PC-3 (cell line): ENCODE measurements at regions not wholly inside any gene's neighbourhood (a gene's known extent, or its start where the extent isn't known, plus 50 kb on each side); places are given as distances from the start of the nearest gene placed in this dataset.

Source experiments
- ATAC-seq: fragments of 200-7000 bp; cut with Tn5 transposase; 2 replicates; pipeline ENCODE4 v1.9.1; 2020; ENCODE audit warnings: mild to moderate bottlenecking, moderate library complexity
- BruUV-seq: library from RNA; stranded (reverse); fragments of 400-500 nt; replicated peaks from 2 replicates; lab custom pipeline; 2021; lab: Mats Ljungman, UMichigan
- CTCF ChIA-PET: fragments of 300-600 bp; sonication (Branson Sonifier 250); formaldehyde crosslinking; loops from one replicate; lab custom pipeline; 2022; ENCODE audit warnings: antibody characterized with exemption; lab: Charles Lee
- POLR2A ChIA-PET: fragments of 300-600 bp; sonication (Branson Sonifier 250); formaldehyde crosslinking; loops from one replicate; lab custom pipeline; 2022; ENCODE audit warnings: antibody characterized with exemption; ENCODE audit not compliant: unreplicated experiment; lab: Charles Lee
- DNase-seq: peaks from one replicate; pipeline ENCODE4 v3.0.0-alpha.2; 2015
- H2AFZ ChIP-seq: fragments of 300-600 bp; sonication (generic); 2 replicates; pipeline ENCODE4 v1.6.0; 2016; ENCODE audit warnings: antibody characterized with exemption, low read length
- H3F3A ChIP-seq: fragments of 300-600 bp; sonication (generic); one replicate; pipeline ENCODE4 v1.6.0; 2017; ENCODE audit warnings: antibody characterized with exemption, low read length, control low read depth, mild to moderate bottlenecking; ENCODE audit not compliant: unreplicated experiment
- H3K27ac ChIP-seq: fragments of 300-600 bp; sonication (generic); 2 replicates; pipeline ENCODE4 v1.5.1; 2016; ENCODE audit warnings: mild to moderate bottlenecking, low read length
- H3K27me3 ChIP-seq: fragments of 300-600 bp; sonication (generic); 2 replicates; pipeline ENCODE4 v1.6.1; 2016; ENCODE audit warnings: low read length, mixed read lengths
- H3K36me3 ChIP-seq: fragments of 300-600 bp; sonication (generic); 2 replicates; pipeline ENCODE4 v1.6.1; 2016; ENCODE audit warnings: low read depth, mixed run types, low read length, mixed read lengths
- H3K4me1 ChIP-seq: fragments of 300-600 bp; sonication (generic); 2 replicates; pipeline ENCODE4 v1.5.1; 2016; ENCODE audit warnings: low read length; ENCODE audit not compliant: insufficient read depth
- H3K4me2 ChIP-seq: fragments of 300-600 bp; sonication (generic); 2 replicates; pipeline ENCODE4 v1.6.0; 2016; ENCODE audit warnings: low read length
- H3K4me3 ChIP-seq: fragments of 300-600 bp; sonication (generic); 2 replicates; pipeline ENCODE4 v1.5.1; 2016; ENCODE audit warnings: mild to moderate bottlenecking, low read length, mixed read lengths
- H3K79me2 ChIP-seq: fragments of 300-600 bp; sonication (generic); 2 replicates; pipeline ENCODE4 v1.6.1; 2017; ENCODE audit warnings: low read length, mixed read lengths
- H3K9ac ChIP-seq: fragments of 300-600 bp; sonication (generic); 2 replicates; pipeline ENCODE4 v1.6.0; 2016; ENCODE audit warnings: mild to moderate bottlenecking, low read length
- H3K9me2 ChIP-seq: fragments of 300-600 bp; sonication (generic); replicated peaks from 2 replicates; pipeline ENCODE4 v1.6.1; 2016; ENCODE audit warnings: mixed run types, low read length, mixed read lengths
- H3K9me3 ChIP-seq: fragments of 300-600 bp; sonication (generic); 2 replicates; pipeline ENCODE4 v1.6.1; 2016; ENCODE audit warnings: low read length, mixed read lengths
- H4K20me1 ChIP-seq: fragments of 300-600 bp; sonication (generic); 2 replicates; pipeline ENCODE4 v1.6.1; 2016; ENCODE audit warnings: low read length, mixed read lengths
- EZH2 ChIP-seq: fragments of 300-600 bp; sonication (generic); IDR thresholded peaks from one replicate; pipeline ENCODE4 v1.6.1; 2017; ENCODE audit warnings: antibody characterized with exemption, mild to moderate bottlenecking, low read length; ENCODE audit not compliant: unreplicated experiment
- EZH2phosphoT487 ChIP-seq: fragments of 300-600 bp; sonication (generic); IDR thresholded peaks from 2 replicates; pipeline ENCODE4 v1.6.1; 2018; ENCODE audit warnings: mild to moderate bottlenecking, antibody characterized with exemption, low read length, borderline replicate concordance
- intact Hi-C: fragments of 100-400 bp; cut with micrococcal nuclease; formaldehyde crosslinking; loops from 2 replicates; pipeline ENCODE4 v1.9.0; 2023
- TF ChIP-seq, protein P1 (sequence below): fragments of 300-600 bp; sonication (generic); conservative IDR thresholded peaks from 2 replicates; pipeline ENCODE4 v1.5.1; 2017; ENCODE audit warnings: antibody characterized with exemption, low read depth, mild to moderate bottlenecking, low read length

DNA sequence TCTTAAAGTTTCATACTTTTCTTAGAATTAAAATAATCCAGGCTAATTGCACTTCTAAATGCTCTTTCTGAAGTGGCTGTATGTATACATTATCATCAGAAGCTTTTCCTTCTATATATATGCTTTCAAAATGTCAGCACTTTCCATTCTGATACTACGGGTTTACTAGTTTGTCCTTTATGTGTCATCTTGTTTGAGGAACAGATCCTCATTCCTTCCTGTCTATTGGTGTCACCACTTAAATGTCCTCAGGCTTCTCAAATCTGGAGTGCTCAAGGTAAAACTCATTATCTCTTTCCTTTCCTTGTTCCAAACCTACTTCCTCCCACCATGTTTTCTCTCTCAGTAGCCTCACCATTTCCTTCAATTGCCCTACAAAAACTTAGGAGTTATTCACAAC is 236.3 kb downstream of the CSNK1G3 start:
- no peaks in the 10 kb centered on the region for H4K20me1 ChIP-seq
- H3K9me2 ChIP-seq: no peaks in the 10 kb centered on the region
- no peaks in the 10 kb centered on the region for H3K4me1 ChIP-seq
- H2AFZ ChIP-seq: no peak overlapping the region
- BruUV-seq: no TSS peak
- no peak for TF ChIP-seq EZH2
- TF ChIP-seq, protein P1, sequence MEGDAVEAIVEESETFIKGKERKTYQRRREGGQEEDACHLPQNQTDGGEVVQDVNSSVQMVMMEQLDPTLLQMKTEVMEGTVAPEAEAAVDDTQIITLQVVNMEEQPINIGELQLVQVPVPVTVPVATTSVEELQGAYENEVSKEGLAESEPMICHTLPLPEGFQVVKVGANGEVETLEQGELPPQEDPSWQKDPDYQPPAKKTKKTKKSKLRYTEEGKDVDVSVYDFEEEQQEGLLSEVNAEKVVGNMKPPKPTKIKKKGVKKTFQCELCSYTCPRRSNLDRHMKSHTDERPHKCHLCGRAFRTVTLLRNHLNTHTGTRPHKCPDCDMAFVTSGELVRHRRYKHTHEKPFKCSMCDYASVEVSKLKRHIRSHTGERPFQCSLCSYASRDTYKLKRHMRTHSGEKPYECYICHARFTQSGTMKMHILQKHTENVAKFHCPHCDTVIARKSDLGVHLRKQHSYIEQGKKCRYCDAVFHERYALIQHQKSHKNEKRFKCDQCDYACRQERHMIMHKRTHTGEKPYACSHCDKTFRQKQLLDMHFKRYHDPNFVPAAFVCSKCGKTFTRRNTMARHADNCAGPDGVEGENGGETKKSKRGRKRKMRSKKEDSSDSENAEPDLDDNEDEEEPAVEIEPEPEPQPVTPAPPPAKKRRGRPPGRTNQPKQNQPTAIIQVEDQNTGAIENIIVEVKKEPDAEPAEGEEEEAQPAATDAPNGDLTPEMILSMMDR: no peak
- no peak for TF ChIP-seq EZH2phosphoT487
- intact Hi-C loops: no loop called here
- POLR2A ChIA-PET: no interaction called here
- no peaks in the 10 kb centered on the region for H3F3A ChIP-seq
- ATAC-seq (no peak), DNase-seq (no peak)
- no peak overlapping the region for H3K9ac ChIP-seq
- no peaks in the 10 kb centered on the region for H3K36me3 ChIP-seq
- CTCF ChIA-PET: no interaction called here
- no peak overlapping the region for H3K4me3 ChIP-seq
- H3K27me3 ChIP-seq: no peaks in the 10 kb centered on the region
- H3K4me2 ChIP-seq: no peak overlapping the region
- no peak overlapping the region for H3K27ac ChIP-seq
- H3K9me3 ChIP-seq: no peaks in the 10 kb centered on the region
- no peaks in the 10 kb centered on the region for H3K79me2 ChIP-seq

DNA sequence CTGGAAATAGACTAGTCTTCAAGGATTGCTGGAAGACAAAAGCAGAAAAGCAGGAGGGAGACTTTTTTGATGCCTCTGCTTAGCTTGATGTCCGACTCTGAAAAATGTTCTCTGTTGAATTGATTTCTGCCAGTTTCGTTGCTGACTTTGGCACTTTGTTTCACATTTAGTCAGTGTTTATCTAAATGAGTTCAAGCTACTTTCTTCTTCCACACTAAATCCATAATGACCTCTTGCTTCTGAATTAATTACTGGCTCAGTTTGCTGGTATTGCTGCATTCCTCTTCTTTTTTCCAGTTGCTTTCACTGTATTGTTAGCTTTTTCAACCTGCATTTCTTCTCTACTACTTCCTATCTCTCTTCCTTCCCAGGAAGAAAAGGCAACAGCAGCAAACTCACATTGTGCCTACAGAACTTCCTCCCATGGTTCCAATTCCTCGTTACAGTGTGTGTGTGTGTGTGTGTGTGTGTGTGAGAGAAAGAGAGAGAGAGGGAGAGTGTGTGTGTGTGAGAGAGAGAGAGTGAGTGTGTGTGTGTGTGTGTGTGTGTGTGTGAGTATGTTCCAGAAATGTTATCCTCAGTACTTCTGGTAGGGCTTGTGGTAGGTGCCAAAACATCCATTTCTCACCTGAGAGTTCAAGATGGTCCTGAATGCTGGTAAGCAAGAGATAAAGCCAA is 234.8 kb downstream of the CSNK1G3 start:
- Histone ChIP-seq H3K9ac (no peak overlapping the region), H3K4me2 (no peak overlapping the region), H3K4me1 (no peaks in the 10 kb centered on the region), H3K27me3 (no peaks in the 10 kb centered on the region), H3K79me2 (no peaks in the 10 kb centered on the region), H3K9me2 (no peaks in the 10 kb centered on the region), H3F3A (no peaks in the 10 kb centered on the region), H3K9me3 (no peaks in the 10 kb centered on the region), H3K4me3 (no peak overlapping the region), H3K27ac (no peak overlapping the region), H3K36me3 (no peaks in the 10 kb centered on the region), H2AFZ (no peak overlapping the region), H4K20me1 (no peaks in the 10 kb centered on the region)
- ChIA-PET POLR2A (no interaction called here), CTCF (no interaction called here)
- BruUV-seq: no TSS peak
- no peak for DNase-seq
- TF ChIP-seq EZH2phosphoT487 (no peak), EZH2 (no peak)
- TF ChIP-seq, protein P1: no peak
- intact Hi-C loops: no loop called here
- no peak for ATAC-seq

DNA sequence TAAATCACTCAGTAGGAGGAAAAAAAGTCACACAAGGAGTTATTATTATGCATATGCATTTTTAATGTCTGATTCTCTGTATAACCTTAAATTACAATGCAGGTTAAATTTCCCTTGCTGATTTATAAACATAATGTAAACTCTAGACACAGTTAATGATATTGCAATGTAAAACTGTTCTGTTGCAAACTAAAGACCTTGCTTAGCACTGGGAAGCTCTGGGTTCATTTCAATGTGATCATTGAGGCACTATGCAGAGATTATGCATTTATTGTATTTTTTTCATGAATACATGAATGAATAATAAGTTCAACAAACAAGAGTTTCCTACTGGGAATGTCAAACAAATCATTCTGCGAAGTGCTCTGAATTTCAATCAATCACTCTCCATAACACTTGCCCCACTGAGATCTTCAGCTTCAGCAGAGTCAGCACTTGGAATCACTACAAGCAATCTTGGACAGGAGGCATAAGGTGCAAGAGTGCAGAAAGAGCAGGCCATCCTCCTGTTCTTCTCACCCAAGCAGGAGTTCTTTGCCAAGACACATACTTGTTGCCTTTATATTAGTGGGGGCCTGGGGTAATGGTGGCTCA is 232.1 kb downstream of the CSNK1G3 start:
- TF ChIP-seq, protein P1: no peak
- no peak for TF ChIP-seq EZH2
- BruUV-seq: no TSS peak
- POLR2A ChIA-PET: no interaction called here
- Histone ChIP-seq H4K20me1 (no peaks in the 10 kb centered on the region), H3K4me2 (no peak overlapping the region), H3K27ac (no peak overlapping the region), H3K4me1 (no peaks in the 10 kb centered on the region), H3F3A (no peaks in the 10 kb centered on the region), H3K79me2 (no peaks in the 10 kb centered on the region), H3K27me3 (no peaks in the 10 kb centered on the region), H3K9me2 (no peaks in the 10 kb centered on the region), H2AFZ (no peak overlapping the region), H3K9me3 (no peaks in the 10 kb centered on the region), H3K4me3 (no peak overlapping the region), H3K36me3 (no peaks in the 10 kb centered on the region), H3K9ac (no peak overlapping the region)
- CTCF ChIA-PET: no interaction called here
- DNase-seq (no peak), ATAC-seq (no peak)
- intact Hi-C loops: no loop called here
